ENCODE measurements at regions not wholly inside any gene's neighbourhood (a gene's known extent, or its start where the extent isn't known, plus 50 kb on each side); places are given as distances from the start of the nearest gene placed in this dataset.

GRCh38 chr5:56564541-56565282 is 250.6 kb upstream of the MAP3K1 start:
- 71% methylated on average over 7 of the region's 7 CpGs for WGBS
- Histone ChIP-seq H3K4me3 (ENCODE audit: low read length) (no peak overlapping the region), H3K9me3 (ENCODE audit: insufficient read depth, low read depth, low read length) (no peaks in the 10 kb centered on the region), H3K36me3 (ENCODE audit: insufficient read depth, low read length) (no peaks in the 10 kb centered on the region), H3K4me1 (ENCODE audit: insufficient read depth, low read length) (0 out of 2 replicates have a peak, but pooled peaks cover 5% of the 10 kb centered on the region), H3K9ac (ENCODE audit: low read depth, low read length) (no peak overlapping the region), H3K27ac (ENCODE audit: low read depth, low read length) (no peak overlapping the region), H3K27me3 (ENCODE audit: insufficient read depth, low read length) (no peaks in the 10 kb centered on the region)

- Histone ChIP-seq H3K4me3 (ENCODE audit: low read length) (no peak overlapping the region), H3K4me1 (ENCODE audit: insufficient read depth, low read length) (no peaks in the 10 kb centered on the region), H3K27ac (ENCODE audit: low read depth, low read length) (no peak overlapping the region), H3K36me3 (ENCODE audit: insufficient read depth, low read length) (no peaks in the 10 kb centered on the region), H3K9ac (ENCODE audit: low read depth, low read length) (no peak overlapping the region), H3K27me3 (ENCODE audit: insufficient read depth, low read length) (no peaks in the 10 kb centered on the region), H3K9me3 (ENCODE audit: insufficient read depth, low read depth, low read length) (no peaks in the 10 kb centered on the region)
- 92% methylated on average over 2 of the region's 2 CpGs for WGBS
Measured at GRCh38 chr5:56561455-56561854, 253.9 kb upstream of the MAP3K1 start.

- Histone ChIP-seq H3K4me1 (ENCODE audit: insufficient read depth, low read length) (no peaks in the 10 kb centered on the region), H3K4me3 (ENCODE audit: low read length) (no peak overlapping the region), H3K9me3 (ENCODE audit: insufficient read depth, low read depth, low read length) (no peaks in the 10 kb centered on the region), H3K9ac (ENCODE audit: low read depth, low read length) (no peak overlapping the region), H3K27me3 (ENCODE audit: insufficient read depth, low read length) (no peaks in the 10 kb centered on the region), H3K36me3 (ENCODE audit: insufficient read depth, low read length) (no peaks in the 10 kb centered on the region), H3K27ac (ENCODE audit: low read depth, low read length) (no peak overlapping the region)
- 71% methylated on average over 4 of the region's 4 CpGs for WGBS
Measured at GRCh38 chr5:56558131-56558745, 257.1 kb upstream of the MAP3K1 start.

DNA sequence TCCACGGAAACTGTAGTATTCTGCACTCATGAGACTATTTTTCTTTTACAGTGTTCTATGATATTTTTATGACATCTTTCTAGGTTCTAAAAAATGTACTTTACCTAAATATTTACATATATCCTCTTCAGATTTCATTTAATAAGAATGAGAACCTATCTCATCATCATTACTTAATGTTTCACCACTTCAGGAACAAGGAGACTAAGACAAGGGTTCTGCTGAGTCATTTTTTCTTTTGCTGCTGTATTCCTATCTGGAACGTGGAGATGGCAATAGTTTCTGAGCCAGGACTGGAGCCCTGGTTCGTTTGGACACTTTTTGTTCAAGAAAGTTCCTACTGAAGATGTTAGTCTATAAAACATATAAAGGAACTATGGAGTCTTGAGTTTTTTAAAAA is 258.2 kb upstream of the MAP3K1 start:
- no peaks in the 10 kb centered on the region for H3K4me1 ChIP-seq (ENCODE audit: insufficient read depth, low read length)
- H3K27me3 ChIP-seq (ENCODE audit: insufficient read depth, low read length), result no peaks in the 10 kb centered on the region
- 91% methylated on average over 2 of the region's 3 CpGs for WGBS

DNA sequence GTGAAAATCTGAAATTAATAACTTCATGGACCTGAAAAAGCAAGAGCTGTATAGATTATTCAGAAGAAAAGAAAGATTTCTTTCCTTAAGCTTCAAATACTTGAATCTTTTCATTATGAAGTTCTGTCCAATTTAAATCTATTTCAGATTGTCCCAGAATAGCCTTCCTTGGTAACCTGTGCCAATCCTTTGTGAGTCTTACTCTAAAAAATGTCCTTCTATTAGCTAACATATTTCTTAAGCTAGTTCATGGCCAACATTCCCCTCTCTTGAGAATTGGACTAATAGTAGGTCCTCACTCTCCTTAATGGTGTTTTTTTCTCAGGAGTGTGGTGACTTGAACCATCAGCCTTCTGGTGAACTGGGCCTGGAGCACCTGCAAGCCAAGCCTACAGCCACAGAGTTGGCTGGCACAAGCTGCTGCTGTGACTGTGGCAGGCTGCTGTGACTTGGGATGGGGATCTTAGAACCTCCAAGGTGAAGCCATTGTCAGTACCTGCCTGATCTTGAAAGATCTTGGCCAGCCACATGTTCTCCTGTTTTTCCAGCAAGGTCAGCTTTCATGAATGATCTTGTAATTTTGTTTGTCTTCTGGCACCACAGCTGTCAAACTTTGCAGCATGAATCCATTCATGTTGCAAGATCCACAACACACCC is 262.6 kb upstream of the MAP3K1 start:
- no peak overlapping the region for H3K9ac ChIP-seq (ENCODE audit: low read depth, low read length)
- no peaks in the 10 kb centered on the region for H3K27me3 ChIP-seq (ENCODE audit: insufficient read depth, low read length)
- H3K4me1 ChIP-seq (ENCODE audit: insufficient read depth, low read length), result no peaks in the 10 kb centered on the region
- H3K36me3 ChIP-seq (ENCODE audit: insufficient read depth, low read length), result no peaks in the 10 kb centered on the region
- no peak overlapping the region for H3K27ac ChIP-seq (ENCODE audit: low read depth, low read length)
- no peak overlapping the region for H3K4me3 ChIP-seq (ENCODE audit: low read length)
- no peaks in the 10 kb centered on the region for H3K9me3 ChIP-seq (ENCODE audit: insufficient read depth, low read depth, low read length)

More for the DNA sequence above, 258.2 kb upstream of the MAP3K1 start:
- Histone ChIP-seq H3K4me3 (ENCODE audit: low read length) (no peak overlapping the region), H3K9me3 (ENCODE audit: insufficient read depth, low read depth, low read length) (no peaks in the 10 kb centered on the region), H3K9ac (ENCODE audit: low read depth, low read length) (no peak overlapping the region), H3K27ac (ENCODE audit: low read depth, low read length) (no peak overlapping the region), H3K36me3 (ENCODE audit: insufficient read depth, low read length) (no peaks in the 10 kb centered on the region)

GRCh38 chr5:56550227-56550626 is 265.1 kb upstream of the MAP3K1 start:
- 90% methylated on average over 2 of the region's 2 CpGs for WGBS
- Histone ChIP-seq H3K4me3 (ENCODE audit: low read length) (no peak overlapping the region), H3K36me3 (ENCODE audit: insufficient read depth, low read length) (no peaks in the 10 kb centered on the region), H3K9me3 (ENCODE audit: insufficient read depth, low read depth, low read length) (no peaks in the 10 kb centered on the region), H3K4me1 (ENCODE audit: insufficient read depth, low read length) (no peaks in the 10 kb centered on the region), H3K27me3 (ENCODE audit: insufficient read depth, low read length) (no peaks in the 10 kb centered on the region), H3K27ac (ENCODE audit: low read depth, low read length) (no peak overlapping the region), H3K9ac (ENCODE audit: low read depth, low read length) (no peak overlapping the region)

- Histone ChIP-seq H3K27me3 (ENCODE audit: insufficient read depth, low read length) (no peaks in the 10 kb centered on the region), H3K36me3 (ENCODE audit: insufficient read depth, low read length) (no peaks in the 10 kb centered on the region), H3K9me3 (ENCODE audit: insufficient read depth, low read depth, low read length) (no peaks in the 10 kb centered on the region), H3K4me1 (ENCODE audit: insufficient read depth, low read length) (no peaks in the 10 kb centered on the region), H3K4me3 (ENCODE audit: low read length) (no peak overlapping the region), H3K27ac (ENCODE audit: low read depth, low read length) (no peak overlapping the region), H3K9ac (ENCODE audit: low read depth, low read length) (no peak overlapping the region)
- WGBS, result 96% methylated on average over 3 of the region's 3 CpGs
Measured at GRCh38 chr5:56549096-56549886, 266.1 kb upstream of the MAP3K1 start.

GRCh38 chr5:56545016-56545415 is 270.3 kb upstream of the MAP3K1 start:
- no peak overlapping the region for H3K9ac ChIP-seq (ENCODE audit: low read depth, low read length)
- H3K4me1 ChIP-seq (ENCODE audit: insufficient read depth, low read length), result no peaks in the 10 kb centered on the region
- H3K27ac ChIP-seq (ENCODE audit: low read depth, low read length), result no peak overlapping the region
- WGBS, result 94% methylated on average over 7 of the region's 7 CpGs
- no peaks in the 10 kb centered on the region for H3K27me3 ChIP-seq (ENCODE audit: insufficient read depth, low read length)
- no peak overlapping the region for H3K4me3 ChIP-seq (ENCODE audit: low read length)
- no peaks in the 10 kb centered on the region for H3K36me3 ChIP-seq (ENCODE audit: insufficient read depth, low read length)
- no peaks in the 10 kb centered on the region for H3K9me3 ChIP-seq (ENCODE audit: insufficient read depth, low read depth, low read length)

- WGBS, result 89% methylated on average over 6 of the region's 6 CpGs
- H3K9me3 ChIP-seq (ENCODE audit: insufficient read depth, low read depth, low read length), result no peaks in the 10 kb centered on the region
- no peaks in the 10 kb centered on the region for H3K27me3 ChIP-seq (ENCODE audit: insufficient read depth, low read length)
- no peak overlapping the region for H3K9ac ChIP-seq (ENCODE audit: low read depth, low read length)
- no peak overlapping the region for H3K27ac ChIP-seq (ENCODE audit: low read depth, low read length)
- no peaks in the 10 kb centered on the region for H3K4me1 ChIP-seq (ENCODE audit: insufficient read depth, low read length)
- H3K4me3 ChIP-seq (ENCODE audit: low read length), result no peak overlapping the region
- no peaks in the 10 kb centered on the region for H3K36me3 ChIP-seq (ENCODE audit: insufficient read depth, low read length)
Measured at GRCh38 chr5:56543441-56544388, 271.6 kb upstream of the MAP3K1 start.

GRCh38 chr5:56540266-56540665 is 275.1 kb upstream of the MAP3K1 start:
- no peak overlapping the region for H3K9ac ChIP-seq (ENCODE audit: low read depth, low read length)
- no peak overlapping the region for H3K4me3 ChIP-seq (ENCODE audit: low read length)
- no peaks in the 10 kb centered on the region; the same call in 1 of the 2 replicates for H3K4me1 ChIP-seq (ENCODE audit: insufficient read depth, low read length)
- H3K27ac ChIP-seq (ENCODE audit: low read depth, low read length), result no peak overlapping the region
- H3K36me3 ChIP-seq (ENCODE audit: insufficient read depth, low read length), result no peaks in the 10 kb centered on the region
- WGBS, result 96% methylated on average over 4 of the region's 4 CpGs
- no peaks in the 10 kb centered on the region for H3K9me3 ChIP-seq (ENCODE audit: insufficient read depth, low read depth, low read length)
- no peaks in the 10 kb centered on the region for H3K27me3 ChIP-seq (ENCODE audit: insufficient read depth, low read length)

All from HUES64 (cell line).